WTC11 (cell line): ENCODE measurements at regions not wholly inside any gene's neighbourhood (a gene's known extent, or its start where the extent isn't known, plus 50 kb on each side); places are given as distances from the start of the nearest gene placed in this dataset.

Experiments
- ATF3 ChIP-seq: sonication (generic); formaldehyde crosslinking; conservative IDR thresholded peaks from 2 replicates; pipeline ENCODE4 v1.8.1; 2022; ENCODE audit warnings: mild to moderate bottlenecking, missing genetic modification reagents
- CTCF ChIP-seq: fragments of 200-600 bp; IDR thresholded peaks from 2 replicates; pipeline ENCODE4 v1.8.0; 2022; ENCODE audit warnings: antibody characterized with exemption
- NR1H2 ChIP-seq: sonication (generic); formaldehyde crosslinking; IDR thresholded peaks from 2 replicates; pipeline ENCODE4 v1.9.0; 2021; ENCODE audit warnings: mild to moderate bottlenecking, moderate library complexity, missing genetic modification reagents
- NR2C2 ChIP-seq: sonication (generic); formaldehyde crosslinking; IDR thresholded peaks from 2 replicates; pipeline ENCODE4 v1.8.0; 2022; ENCODE audit warnings: mild to moderate bottlenecking, missing genetic modification reagents
- USF1 ChIP-seq: sonication (generic); formaldehyde crosslinking; IDR thresholded peaks from 2 replicates; pipeline ENCODE4 v1.8.0; 2022; ENCODE audit warnings: mild to moderate bottlenecking, missing genetic modification reagents

- TF ChIP-seq CTCF (no peak), ATF3 (CRISPR knock-in tag) (no peak), USF1 (CRISPR knock-in tag) (no peak), NR1H2 (CRISPR knock-in tag) (no peak), NR2C2 (CRISPR knock-in tag) (no peak)
Observed at GRCh38 chr3:106640353-106640752, 736.9 kb upstream of the CCDC54 start.
